SK-N-SH (cell line): ENCODE measurements at regions not wholly inside any gene's neighbourhood (a gene's known extent, or its start where the extent isn't known, plus 50 kb on each side); places are given as distances from the start of the nearest gene placed in this dataset.

Experiments used
- CTCF ChIP-seq: fragments of 200-600 bp; sonication (generic); IDR thresholded peaks from 2 replicates; pipeline ENCODE4 v1.6.1; 2017; ENCODE audit warnings: antibody characterized with exemption, mild to moderate bottlenecking, moderate library complexity
- EP300 ChIP-seq, 2 experiments: IDR thresholded peaks; 2 replicates each; pipeline versions ENCODE4 v1.4.0 to v1.6.1; 2012; ENCODE audit warnings: borderline replicate concordance in 1 of 2, low read depth in 1 of 2, low read length in 1 of 2
- FOXM1 ChIP-seq: IDR thresholded peaks from 2 replicates; pipeline ENCODE4 v1.4.0; 2012; ENCODE audit warnings: low read depth, mild to moderate bottlenecking
- JUND ChIP-seq: IDR thresholded peaks from 2 replicates; pipeline ENCODE4 v1.4.0; 2012
- POLR2AphosphoS5 ChIP-seq: IDR thresholded peaks from 2 replicates; pipeline ENCODE4 v1.6.1; 2012; ENCODE audit warnings: low read depth, low read length
- RCOR1 ChIP-seq: fragments of 150-350 bp; IDR thresholded peaks from 2 replicates; pipeline ENCODE4 v1.6.1; 2017; ENCODE audit warnings: antibody characterized with exemption, low read length
- SIN3A ChIP-seq: IDR thresholded peaks from 2 replicates; pipeline ENCODE4 v1.6.1; 2012; ENCODE audit warnings: low read depth, mild to moderate bottlenecking, low read length, moderate library complexity, borderline replicate concordance
- TAF1 ChIP-seq: IDR thresholded peaks from 2 replicates; pipeline ENCODE4 v1.6.1; 2012; ENCODE audit warnings: low read depth, mild to moderate bottlenecking, low read length, moderate library complexity, borderline replicate concordance
- USF2 ChIP-seq: fragments of 150-350 bp; IDR thresholded peaks from 2 replicates; pipeline ENCODE4 v1.6.1; 2017; ENCODE audit warnings: antibody characterized with exemption, low read length, low read depth, borderline replicate concordance
- YY1 ChIP-seq: IDR thresholded peaks from 2 replicates; pipeline ENCODE4 v1.4.0; 2012; ENCODE audit warnings: low read depth, mild to moderate bottlenecking

- TF ChIP-seq CTCF (no peak), FOXM1 (no peak), JUND (no peak), POLR2AphosphoS5 (no peak), EP300 (IDR thresholded peaks at IDR 0.05; ENCODE audit: borderline replicate concordance in 1 of 2, low read depth in 1 of 2, low read length in 1 of 2) (no peak), SIN3A (no peak), YY1 (no peak), USF2 (no peak), TAF1 (no peak), RCOR1 (no peak)
These were observed 141.4 kb upstream of the SALL4 start for GRCh38 chr20:51943761-51944160.
